ENCODE measurements at regions not wholly inside any gene's neighbourhood (a gene's known extent, or its start where the extent isn't known, plus 50 kb on each side); places are given as distances from the start of the nearest gene placed in this dataset.

DNA sequence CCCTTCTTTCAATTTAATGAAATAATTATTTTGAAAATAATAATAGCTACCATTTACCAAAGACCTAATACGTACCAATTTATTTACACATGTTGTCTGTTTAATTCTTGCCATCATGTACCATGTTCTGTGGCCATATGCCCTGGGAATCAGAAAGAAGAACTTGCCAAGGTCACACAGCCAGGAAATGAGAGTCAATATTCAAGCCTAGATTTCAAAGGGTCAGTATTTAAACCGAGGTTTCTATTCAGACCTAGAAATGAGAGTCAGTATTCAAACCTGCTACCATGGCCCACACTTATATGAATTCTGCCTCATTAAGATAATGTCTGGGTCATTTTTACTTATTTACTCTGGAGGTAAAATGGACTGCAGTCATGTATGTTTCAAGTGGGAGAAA is 103.6 kb upstream of the TBL1XR1 start:
- no peak for DNase-seq (ENCODE audit: low read depth in 2 of 2)

GRCh38 chr3:177306252-177306651 is 109.0 kb upstream of the TBL1XR1 start:
- DNase-seq (ENCODE audit: low read depth in 2 of 2), result no peak

DNA sequence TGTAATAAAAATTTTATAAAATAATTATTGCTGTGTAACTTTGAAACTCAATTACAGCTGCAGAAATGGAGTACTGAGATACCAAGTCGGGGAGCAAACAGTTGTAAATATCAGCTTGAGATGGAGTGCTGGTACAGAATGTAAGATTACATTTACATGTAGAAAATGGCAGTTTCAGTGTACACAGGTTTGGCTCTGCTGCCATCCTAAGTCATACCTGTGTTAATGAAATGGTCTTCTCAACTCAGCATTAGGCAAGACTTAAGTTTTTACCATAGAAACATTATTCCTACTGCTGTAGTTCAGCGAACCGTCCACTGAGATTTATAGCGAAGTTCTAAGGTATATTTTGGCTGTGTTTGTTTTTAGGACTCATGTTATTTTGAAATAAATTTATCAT is 110.1 kb upstream of the TBL1XR1 start:
- no peak for DNase-seq (ENCODE audit: low read depth in 2 of 2)

DNA sequence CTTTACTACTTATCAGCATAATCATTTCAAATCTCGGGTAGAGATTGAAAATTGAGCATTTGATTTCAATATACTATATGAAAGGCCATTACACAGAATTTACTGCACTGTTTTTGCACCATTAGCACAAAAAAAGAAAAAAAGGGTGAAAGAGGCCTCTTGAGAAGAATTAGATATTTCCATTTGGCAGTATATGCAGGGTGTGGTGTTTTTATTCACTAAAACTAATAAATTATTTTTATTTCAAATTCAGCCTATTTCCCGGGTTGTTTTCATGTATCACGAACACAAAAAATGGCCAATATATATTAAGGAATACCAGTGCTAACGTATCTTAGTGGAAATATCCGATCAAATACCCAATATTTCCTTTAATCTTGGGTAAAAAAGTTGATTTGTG is 110.5 kb upstream of the TBL1XR1 start:
- no peak for DNase-seq (ENCODE audit: low read depth in 2 of 2)

- no peak for DNase-seq (ENCODE audit: low read depth in 2 of 2)
These were observed 111.0 kb upstream of the TBL1XR1 start for GRCh38 chr3:177308286-177308685.

DNA sequence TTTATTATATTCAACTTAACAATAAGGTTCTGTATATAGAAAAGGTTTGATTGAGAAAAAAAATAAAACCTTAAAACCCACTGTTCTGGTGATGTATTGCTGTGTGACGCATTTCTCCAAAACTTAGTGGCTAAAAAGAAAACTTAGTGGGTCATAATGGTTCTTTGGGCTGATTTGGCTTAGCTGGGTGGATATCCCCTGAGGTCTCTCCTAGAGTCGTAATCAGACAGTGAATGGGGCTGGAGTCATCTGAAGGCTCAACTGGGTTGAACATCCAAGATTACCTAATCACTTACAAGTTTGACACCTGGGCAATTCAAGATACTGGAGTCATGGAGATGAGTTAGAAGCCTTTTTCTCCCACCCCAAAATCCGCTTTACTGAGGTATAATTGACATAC is 111.6 kb upstream of the TBL1XR1 start:
- DNase-seq (ENCODE audit: low read depth in 2 of 2), result no peak

DNA sequence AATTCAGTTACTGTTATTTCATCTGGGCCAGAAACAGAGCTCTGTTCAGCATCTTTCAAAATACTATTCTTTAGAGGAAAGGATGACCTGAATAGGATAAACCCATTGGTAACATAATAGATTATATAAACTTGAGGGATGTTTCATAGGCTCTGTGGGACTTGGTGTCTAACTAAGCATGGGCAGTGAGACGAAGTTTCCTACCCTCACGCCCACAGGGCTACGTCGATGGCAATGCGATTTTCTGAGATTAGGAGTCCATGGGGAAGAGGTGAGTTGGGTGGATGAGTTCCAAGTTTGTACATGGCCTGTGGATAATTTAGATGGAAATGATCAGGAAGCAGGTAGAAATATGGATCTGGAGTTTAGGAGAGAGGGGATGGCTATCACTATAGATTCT is 115.2 kb upstream of the TBL1XR1 start:
- DNase-seq (ENCODE audit: low read depth in 2 of 2), result no peak

DNA sequence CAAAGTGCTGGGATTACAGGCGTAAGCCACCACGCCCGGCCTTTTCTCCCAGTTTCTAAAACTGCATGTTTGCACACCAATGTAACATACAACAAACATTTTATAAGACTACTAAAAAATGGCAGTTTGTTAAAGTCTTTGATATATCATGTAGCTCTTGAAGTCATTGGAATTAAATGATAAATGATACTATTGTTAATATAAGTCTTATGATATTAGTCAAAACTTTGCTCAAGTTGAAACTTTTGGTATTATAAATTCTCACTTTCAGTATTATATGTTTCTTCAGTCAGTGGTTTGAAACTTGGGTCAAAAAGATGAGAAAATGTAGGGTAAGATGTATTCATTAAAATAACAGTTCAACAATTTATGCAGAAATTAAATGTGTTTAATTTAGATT is 117.6 kb upstream of the TBL1XR1 start:
- no peak for DNase-seq (ENCODE audit: low read depth in 2 of 2)

- no peak for DNase-seq (ENCODE audit: low read depth in 2 of 2)
These were observed 120.0 kb upstream of the TBL1XR1 start for GRCh38 chr3:177317247-177317646.

DNA sequence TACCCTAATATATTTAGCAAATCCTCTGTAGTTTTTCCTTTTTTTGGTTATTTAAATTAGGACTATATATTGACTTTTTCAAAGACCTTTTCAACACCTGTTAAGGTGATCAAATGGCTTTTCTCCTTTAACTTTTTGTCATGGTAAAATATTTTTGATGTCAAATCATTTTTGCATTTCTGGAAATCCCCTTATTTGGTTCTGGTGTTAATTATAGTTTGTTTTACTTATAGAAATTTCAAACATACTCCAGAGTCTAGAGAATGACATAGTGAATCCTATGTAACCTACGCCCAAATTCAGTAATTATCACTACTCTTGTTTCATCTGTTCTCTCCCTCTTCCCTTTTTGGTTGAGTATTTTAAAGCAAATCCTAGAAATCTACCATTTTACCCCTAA is 121.3 kb upstream of the TBL1XR1 start:
- DNase-seq (ENCODE audit: low read depth in 2 of 2), result no peak

GRCh38 chr3:177320765-177321247 is 123.5 kb upstream of the TBL1XR1 start:
- no peak for DNase-seq (ENCODE audit: low read depth in 2 of 2)

- no peak for DNase-seq (ENCODE audit: low read depth in 2 of 2)
These were observed 124.5 kb upstream of the TBL1XR1 start for GRCh38 chr3:177321819-177322218.

DNA sequence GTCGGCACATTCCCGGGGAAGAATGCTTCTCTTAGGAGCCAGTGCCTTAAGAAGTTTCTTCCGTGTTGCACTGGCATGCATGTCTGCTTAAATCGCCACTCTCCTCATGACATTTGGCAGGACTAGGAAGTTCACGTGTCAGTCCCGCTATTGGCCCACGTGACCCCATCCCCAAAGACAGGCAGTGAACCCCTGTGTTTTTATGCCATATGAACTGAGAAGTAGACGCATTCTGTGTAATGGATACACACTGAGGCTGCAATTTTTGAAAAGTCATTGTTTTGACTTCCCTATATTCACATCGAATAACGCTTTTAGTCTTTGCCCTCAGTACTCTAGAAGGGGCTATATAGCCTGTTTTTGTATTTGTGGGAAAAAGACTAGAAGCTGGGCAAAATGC is 125.6 kb upstream of the TBL1XR1 start:
- no peak for DNase-seq (ENCODE audit: low read depth in 2 of 2)

DNA sequence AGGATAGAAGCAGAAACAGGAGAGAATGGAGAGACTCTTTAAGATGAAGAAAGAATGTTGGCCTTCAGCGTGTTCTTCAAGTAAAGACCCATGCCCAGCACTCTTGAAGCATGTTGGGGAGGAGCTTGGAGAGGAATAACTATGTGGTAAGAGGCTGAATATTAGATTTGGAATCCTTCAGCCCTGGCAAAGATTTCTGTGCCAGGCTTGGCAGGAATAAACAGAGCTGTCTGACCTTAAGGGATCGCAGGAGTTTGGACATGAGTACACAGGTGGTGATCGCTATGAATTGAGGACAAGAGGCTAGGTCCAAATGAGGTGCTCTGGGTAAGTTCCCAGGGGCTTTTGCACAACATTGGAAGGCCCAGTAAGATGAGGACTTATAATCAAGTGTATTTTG is 132.6 kb upstream of the TBL1XR1 start:
- DNase-seq (ENCODE audit: low read depth in 2 of 2), result no peak

- DNase-seq (ENCODE audit: low read depth in 2 of 2), result no peak
These were observed 133.5 kb upstream of the TBL1XR1 start for GRCh38 chr3:177330779-177331178.

DNA sequence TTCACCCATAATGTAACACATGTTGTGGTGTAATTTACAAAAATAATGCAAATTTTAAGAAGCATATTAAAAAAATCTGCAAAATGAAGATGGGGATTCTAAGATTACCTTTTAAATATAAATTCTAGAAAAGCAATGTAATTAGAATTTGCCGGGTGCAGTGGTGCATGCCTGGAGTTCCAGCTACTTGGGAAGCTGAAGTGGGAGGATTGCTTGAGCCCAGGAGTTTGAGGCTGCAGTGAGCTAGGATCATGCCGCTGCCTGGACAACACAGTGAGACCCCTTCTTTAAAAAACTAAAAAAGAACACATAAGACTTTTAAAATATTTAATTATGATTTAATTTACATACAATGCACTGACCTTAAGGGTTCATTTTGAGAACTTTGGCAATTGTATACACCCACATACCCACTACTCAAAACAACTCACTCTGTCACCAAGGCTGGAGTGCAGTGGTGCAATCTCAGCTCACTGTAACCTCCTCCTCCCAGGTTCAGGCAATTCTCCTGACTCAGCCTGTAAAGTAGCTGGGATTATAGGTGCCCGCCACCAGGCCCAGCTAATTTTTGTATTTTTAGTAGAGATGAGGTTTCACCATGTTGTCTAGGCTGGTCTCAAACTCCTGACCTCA is 134.0 kb upstream of the TBL1XR1 start:
- DNase-seq (ENCODE audit: low read depth in 2 of 2), result no peak

- DNase-seq (ENCODE audit: low read depth in 2 of 2), result no peak
These were observed 135.7 kb upstream of the TBL1XR1 start for GRCh38 chr3:177332955-177333354.

DNA sequence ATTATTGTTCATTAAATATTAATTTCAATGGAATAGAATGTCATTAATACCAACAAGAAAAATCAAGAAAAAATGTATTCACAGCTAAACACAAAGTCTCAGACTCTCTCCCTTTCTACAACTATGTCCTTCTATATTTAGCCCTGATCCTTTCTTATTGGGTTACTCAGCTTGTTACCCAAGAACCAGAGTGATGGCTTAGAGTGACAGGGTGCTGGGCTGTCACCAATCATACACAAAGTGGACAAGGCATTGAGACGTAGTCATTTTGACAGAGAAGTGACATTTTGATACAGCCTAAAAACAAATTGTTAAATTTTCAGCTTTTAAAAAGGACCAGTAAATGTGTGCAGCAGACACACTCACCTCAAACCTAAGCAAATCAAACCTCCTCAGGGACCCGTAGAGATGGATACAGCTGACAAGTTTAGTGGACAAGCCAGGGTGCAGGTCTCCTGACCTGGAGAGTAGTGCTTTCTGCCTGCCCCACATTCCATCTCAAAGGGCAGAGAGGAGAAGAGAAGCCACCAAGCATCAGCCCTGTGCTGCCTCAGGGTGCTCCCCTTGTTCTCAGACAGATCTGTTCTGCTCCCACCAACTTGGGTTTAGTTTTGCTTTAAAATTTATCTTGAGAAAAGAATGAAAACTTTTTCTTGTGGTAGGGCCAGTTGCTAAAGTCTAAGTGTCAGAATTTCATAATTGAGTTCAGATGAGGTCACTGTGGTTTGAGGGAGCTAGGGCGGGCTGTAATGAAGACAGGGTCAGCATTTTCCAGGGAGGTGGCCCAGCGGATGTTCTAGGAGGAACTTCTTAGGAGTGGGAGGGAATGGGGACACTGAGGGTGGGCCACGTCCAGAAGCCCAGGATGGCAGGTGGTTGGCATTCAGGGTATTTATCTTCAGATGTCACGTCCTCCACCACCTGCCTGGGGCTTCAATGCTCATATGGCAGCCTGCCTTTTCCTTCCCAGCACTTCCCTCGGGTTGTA is 136.5 kb upstream of the TBL1XR1 start:
- no peak for DNase-seq (ENCODE audit: low read depth in 2 of 2)

DNA sequence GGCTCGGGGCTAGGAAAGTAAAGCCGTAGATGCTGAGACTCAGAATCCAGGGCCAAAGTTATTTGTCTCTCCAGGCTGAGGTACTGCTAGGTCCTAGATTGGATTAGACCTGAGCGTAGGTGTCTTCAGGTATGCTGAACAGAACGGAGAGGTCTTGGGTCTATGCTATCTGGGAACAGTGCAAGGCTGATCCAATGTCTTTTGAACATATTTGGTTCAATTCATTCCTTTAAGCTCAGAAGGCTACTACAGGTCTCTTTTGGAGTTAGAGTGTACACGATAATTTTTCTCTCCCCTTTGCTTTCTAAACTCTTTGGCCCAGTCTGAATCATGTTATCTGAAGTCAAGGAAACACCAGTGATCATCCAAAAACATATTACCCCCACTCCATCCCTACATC is 137.5 kb upstream of the TBL1XR1 start:
- DNase-seq (ENCODE audit: low read depth in 2 of 2), result no peak

DNA sequence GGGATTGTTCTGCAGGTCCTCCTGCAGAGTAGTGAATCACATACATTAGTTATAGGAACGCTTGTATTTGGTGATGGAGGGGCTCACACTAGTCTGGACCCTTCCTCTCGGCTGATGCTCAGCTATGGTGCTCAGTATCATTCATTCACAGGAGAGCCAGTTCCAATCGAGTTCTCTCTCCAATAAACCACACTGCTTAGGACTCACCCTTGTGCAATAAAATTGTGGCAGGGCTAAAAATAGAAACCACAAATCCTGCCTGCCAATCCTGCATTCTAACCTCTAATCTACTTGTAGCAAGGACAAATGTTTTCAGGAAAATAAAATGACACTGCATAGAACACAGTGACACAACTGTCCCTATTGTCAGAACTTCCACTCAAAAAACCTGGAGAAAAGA is 138.4 kb upstream of the TBL1XR1 start:
- DNase-seq (ENCODE audit: low read depth in 2 of 2), result no peak

DNA sequence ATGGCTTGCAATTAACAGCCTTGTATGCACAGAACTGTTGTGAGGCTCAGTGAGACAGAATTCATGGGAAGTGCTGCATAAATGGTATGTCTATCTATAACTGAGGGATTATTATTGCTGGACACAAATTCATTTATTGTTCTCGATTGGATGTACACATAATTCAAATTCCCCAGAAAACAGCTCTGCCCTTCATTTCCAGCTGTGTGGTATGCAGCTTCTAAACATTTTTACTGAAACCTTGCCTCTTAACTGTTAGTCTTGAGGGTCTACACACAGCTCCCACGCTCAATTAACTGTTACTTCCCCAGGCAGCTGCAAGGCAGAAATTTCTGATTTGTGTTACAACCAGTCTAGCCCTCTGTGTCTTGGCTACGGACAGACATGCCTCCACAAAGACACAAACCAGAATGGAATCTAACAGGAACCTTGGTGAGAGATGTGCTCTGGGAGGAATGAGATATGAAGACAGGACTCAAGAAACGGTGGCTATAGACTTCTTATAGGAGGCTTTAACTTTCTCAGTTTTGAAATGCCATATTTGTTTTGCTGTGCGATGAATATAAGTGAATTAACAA is 139.7 kb upstream of the TBL1XR1 start:
- no peak for DNase-seq (ENCODE audit: low read depth in 2 of 2)

DNA sequence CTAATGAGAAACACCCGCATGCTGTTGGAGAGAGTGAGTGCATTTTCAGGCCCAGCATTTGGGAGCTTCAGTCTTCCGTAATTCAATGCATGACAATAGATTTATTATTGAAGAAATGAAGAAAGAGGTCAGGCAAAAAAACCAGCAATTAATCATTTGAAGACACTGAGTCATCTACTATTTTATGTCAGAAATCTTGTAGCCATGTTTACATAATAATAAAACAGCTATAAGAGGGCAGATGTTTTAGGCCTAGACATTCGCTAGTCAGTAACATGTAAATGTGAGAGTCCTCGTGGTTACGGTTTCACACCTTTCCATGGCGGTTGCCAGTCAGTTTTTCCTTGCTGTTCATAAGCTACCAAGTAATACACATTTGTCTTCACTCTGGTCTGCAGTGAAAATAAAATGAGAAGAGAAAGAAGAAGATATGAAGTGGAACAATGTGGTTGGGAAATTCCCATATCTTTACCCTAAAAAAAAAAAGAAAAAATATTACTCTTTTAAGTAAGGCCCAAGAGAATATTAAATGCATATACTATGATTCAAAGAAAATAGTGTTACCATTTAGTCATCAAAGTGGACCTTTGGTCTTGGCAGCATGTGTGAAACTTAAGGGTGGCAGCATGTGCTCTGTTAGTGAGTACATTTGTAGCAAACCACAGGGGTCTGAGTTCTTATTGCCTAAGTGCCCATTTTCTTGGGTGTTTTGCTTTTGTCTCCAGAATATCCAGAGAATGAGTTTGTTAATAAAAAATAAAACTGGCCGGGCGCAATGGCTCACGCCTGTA is 140.5 kb upstream of the TBL1XR1 start:
- no peak for DNase-seq (ENCODE audit: low read depth in 2 of 2)

Data from stimulated activated CD4-positive, alpha-beta T cell treated with anti-CD3 and anti-CD28 coated beads, Interleukin-1b, Interleukin-23, amount 100 ng/mL, for 1 hour (primary cell).